HG02884 (cell line): ENCODE measurements at regions not wholly inside any gene's neighbourhood (a gene's known extent, or its start where the extent isn't known, plus 50 kb on each side); places are given as distances from the start of the nearest gene placed in this dataset.
"Not testable (repeated sequence)": the region's sequence is repeated elsewhere in the genome, so short reads cannot be mapped to it uniquely, and the experiment has no call there.

Source experiments
- ATAC-seq: cut with Tn5 transposase; IDR thresholded peaks from one replicate; pipeline ENCODE4 v1.9.1; 2021; ENCODE audit warnings: mild to moderate bottlenecking, moderate library complexity; ENCODE audit not compliant: unreplicated experiment

GRCh38 chr10:22467393-22467792 lies 122.1 kb downstream of the SPAG6 start:
- not testable (repeated sequence) for ATAC-seq

- no peak for ATAC-seq
Measured at GRCh38 chr10:22468570-22469320, 123.4 kb downstream of the SPAG6 start.

- no peak for ATAC-seq
Measured at GRCh38 chr10:22473044-22473443, 127.7 kb downstream of the SPAG6 start.

- no peak for ATAC-seq
Measured at GRCh38 chr10:22473459-22473858, 128.2 kb downstream of the SPAG6 start.

- no peak for ATAC-seq
Measured at GRCh38 chr10:22475651-22476600, 130.6 kb downstream of the SPAG6 start.

- ATAC-seq, result no peak
Measured at GRCh38 chr10:22476601-22477321, 131.5 kb downstream of the SPAG6 start.

- peak; percentile 46 for ATAC-seq
Measured at GRCh38 chr10:22477334-22478287, 132.3 kb downstream of the SPAG6 start.

GRCh38 chr10:22478555-22479334 lies 133.4 kb downstream of the SPAG6 start:
- ATAC-seq, result no peak

- no peak for ATAC-seq
Measured at GRCh38 chr10:22479419-22479818, 134.1 kb downstream of the SPAG6 start.

GRCh38 chr10:22481106-22481505 lies 135.8 kb downstream of the SPAG6 start:
- no peak for ATAC-seq

- no peak for ATAC-seq
Measured at GRCh38 chr10:22481687-22482539, 136.6 kb downstream of the SPAG6 start.

- ATAC-seq, result no peak
Measured at GRCh38 chr10:22483132-22483531, 137.8 kb downstream of the SPAG6 start.
